HG03378 (cell line): ENCODE measurements at regions not wholly inside any gene's neighbourhood (a gene's known extent, or its start where the extent isn't known, plus 50 kb on each side); places are given as distances from the start of the nearest gene placed in this dataset.

Experiments
- ATAC-seq: cut with Tn5 transposase; IDR thresholded peaks from one replicate; pipeline ENCODE4 v1.9.1; 2021; ENCODE audit warnings: mild to moderate bottlenecking, moderate library complexity; ENCODE audit not compliant: unreplicated experiment

DNA sequence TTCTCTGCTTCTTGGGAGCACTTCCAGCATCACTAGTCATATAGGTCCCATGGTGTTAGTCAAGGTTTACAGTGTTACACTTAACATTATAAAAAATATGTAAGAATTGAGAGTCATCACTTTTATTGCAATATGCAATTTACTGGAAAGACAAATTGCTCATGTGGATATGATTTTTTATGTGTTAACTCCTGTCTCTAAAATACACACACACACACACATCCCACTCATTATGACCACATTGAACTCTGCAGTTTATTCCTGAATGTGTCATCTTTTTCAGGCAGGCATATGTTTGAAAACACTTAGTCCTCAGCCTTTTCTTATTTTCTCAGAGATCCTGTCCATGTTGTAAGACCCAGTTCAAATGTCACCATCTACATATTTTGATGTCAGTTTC, 148.5 kb upstream of the MRPS30 start:
- no peak for ATAC-seq

DNA sequence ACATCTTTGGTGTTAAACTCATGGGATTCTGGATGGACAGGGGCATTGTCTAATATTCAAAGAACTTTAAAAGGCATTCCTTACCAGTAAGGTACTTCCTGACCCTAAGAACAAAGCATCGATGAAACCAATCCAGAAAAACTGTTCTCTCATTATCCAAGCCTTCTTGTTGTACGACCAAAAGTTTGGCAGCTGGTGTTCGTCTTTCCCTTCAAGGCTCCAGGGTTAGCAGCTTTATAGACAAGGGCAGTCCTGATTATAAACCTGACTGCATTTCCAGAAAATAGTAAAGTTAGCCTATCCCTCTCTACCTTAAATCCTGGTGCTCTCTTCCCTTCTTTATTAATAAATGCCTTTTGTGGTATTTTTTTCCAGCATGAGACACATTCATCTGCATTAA, 149.4 kb upstream of the MRPS30 start:
- ATAC-seq, result no peak

DNA sequence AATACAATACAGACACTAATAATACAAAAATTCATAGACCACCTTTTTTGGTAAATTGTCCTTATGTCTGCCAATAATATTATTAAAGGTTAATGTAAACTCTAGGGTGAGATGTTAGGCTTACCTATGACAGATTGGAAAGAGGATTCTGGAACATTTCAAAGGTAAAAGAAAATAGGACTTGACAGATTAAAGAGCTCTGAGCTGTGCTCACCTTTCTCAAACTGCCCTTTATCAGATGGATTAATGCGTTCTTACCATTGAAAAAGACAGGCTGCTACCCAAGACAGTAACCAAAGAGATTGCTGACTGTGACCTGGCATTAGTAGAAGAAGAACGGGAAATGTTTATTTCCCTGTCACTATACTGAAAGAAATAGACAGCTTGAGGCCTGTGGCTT, 156.1 kb upstream of the MRPS30 start:
- ATAC-seq, result no peak

DNA sequence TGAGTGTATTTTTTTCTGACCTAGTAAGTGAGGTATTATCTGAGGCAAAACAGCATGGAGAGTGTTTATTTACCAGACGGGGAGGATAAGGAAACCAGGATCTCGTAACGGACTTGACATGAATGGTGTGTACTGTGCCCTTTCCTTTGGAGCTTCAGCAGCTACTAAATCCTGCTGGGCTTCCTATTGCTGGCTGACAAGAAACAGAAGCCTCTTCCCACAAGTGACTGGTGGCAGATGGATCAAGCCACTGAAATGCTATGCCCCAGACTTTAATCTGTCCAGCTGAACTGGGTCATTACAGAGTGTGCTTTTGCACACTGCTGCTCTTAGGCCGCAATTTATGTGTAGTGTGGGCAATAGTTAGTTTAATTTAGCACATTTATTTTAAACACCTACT, 162.7 kb upstream of the MRPS30 start:
- ATAC-seq, result no peak

DNA sequence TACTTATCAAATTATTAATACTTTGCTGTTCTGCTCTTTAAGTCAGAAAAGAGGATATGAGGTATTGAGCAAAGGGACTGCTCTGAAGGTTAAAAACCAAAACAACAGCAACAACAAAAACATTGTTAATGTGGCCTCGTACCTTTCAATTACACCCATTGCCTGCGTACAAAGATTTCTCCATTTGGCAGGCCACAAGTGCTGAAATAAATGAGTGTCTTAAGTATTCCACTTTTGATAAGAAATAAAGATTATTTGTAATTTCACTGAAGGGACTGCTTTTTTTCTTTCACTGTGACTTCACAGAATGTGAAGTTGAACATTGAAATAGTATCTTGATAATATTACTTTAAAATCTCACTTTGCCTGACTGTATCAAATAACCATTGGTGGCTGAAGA, 163.2 kb upstream of the MRPS30 start:
- ATAC-seq, result no peak

DNA sequence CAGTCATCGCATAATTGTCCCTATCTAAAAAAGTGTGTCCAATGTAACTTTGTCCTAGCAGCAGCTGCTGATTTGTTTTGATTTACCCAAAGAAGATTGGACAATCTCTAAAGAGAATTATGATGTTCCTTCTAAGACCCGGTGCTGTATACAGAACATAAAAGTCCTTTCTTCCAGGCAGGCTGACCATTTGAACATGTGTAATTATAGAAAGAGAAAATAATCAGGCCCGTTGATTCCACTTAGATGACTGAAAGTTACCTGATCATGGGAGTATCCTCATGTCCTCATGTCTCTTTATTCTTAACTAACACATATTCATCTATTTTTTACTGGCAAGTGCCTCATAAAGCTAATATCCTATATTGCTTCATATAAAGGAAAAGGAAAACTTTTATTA, 164.1 kb upstream of the MRPS30 start:
- no peak for ATAC-seq

DNA sequence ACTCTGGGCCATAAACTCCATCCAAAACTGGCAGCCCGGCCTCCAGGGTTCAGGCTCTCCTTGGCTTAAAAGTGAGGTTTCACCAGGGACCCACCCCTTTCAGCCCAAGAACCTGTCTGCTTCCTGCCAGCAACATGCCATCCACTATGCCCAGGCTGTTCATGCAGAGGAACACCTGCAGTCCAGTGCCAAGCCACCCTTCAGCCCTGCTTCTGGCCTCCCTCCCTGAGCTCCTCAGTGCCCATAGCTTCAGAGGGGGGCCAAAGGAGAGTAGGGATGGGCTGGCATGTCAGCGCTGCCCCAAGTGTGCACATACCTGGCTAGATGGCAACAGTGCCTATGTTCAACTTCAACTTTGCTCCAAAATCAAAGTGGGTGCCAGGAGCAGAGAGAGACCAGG, 166.9 kb upstream of the MRPS30 start:
- ATAC-seq, result no peak

DNA sequence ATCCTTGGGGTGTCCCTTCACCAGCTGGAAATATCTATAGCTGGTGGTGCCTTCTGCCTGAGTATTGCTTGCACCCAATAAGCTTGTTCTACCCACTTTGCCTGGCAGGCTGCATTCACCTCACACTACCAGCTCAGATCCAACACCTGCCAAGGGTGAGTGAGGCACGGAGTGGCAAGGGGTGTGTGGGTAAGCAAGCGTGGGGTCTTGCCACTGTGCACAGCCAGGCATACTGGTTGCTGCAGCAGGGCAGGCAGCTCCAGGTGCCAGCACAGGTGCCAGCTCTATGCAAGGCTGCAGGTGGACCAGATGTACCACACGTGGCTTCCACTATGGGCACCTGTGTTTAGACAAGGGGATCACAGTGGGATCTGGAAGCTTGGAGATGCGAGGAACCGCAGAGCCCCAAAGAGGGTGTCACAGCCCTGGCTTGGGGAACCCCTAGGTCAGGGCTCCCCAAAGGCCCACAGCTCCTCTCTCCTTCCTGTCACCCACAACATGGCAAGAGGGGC, 167.7 kb upstream of the MRPS30 start:
- ATAC-seq, result no peak

DNA sequence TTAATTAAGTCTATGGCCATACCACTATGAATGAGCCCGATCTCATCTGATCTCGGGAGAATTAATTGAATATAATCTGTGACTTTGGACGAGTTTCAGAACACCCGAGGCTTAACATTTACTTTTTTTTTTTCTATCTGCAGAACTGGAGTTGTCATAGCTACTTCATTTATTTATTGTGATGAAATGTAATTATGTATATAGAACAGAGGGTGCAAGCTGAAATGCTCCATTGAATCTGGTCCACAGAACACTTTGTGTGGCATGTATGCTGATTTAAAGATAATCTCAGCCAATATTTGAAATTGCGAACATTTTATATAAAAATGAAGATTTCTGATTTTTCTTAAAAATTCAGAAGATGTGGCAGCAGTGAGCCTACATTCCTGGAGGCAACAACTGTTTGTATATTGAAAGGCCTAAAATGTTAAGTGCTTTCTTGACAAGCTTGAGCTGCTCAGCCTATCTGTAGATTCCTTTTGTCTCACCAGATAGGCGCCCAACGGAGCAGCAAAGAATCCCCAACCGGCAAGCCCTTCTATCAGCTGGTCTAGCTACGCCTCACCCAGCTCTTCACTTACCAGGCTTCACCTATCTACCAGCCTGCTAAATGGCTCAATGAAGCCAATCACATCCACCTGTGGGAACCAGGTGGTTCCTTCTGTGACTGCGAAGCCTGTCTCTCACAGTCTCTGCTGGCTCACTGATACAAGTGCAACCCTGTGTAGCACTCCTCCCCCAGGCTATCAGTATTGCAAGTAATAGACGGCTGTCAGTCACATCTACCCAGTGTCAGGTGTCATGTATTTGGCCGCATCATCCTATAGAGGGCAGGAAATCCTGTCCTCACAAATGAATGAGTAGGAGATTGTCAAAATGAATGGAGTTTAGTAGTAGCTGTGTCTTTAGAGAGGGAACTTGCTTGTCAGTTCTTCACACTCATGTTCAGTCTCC, 170.6 kb upstream of the MRPS30 start:
- no peak for ATAC-seq

DNA sequence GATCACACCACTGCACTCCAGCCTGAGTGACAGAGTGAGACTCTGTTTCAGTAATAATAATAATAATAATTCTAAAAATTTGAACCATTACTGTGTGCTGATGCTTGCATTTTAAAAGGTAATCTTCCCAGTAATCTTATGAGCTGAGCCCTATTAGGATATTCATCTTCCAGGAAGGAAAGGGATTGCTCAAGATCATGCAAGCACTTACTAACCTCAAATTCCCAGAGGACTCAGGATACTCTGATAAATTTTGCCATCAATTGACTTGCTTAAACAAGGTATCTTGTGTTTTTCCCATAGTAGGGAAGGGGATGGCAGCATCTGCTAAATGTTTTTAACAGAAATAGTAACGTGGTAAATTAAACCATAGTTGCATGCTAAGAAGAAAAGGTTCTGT, 176.4 kb upstream of the MRPS30 start:
- ATAC-seq, result no peak

DNA sequence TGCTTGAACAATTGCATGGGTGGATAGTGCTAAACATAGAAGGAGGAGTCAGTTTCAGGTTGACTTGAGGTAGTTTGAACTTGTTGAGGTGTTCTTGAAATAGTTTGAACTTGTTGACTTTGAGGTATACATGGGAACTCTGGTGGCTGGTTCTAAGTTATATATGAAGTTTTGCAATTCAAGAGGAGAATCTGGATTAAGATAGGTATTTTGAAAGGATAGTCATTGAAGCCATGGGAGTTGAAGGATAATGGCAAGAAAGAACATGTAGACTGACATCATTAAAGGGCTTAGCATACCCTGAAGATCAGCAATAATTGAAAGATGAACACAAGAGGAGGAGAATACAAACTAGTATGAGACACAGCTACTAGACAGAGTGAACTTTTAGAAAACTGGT, 181.9 kb upstream of the MRPS30 start:
- ATAC-seq, result no peak

DNA sequence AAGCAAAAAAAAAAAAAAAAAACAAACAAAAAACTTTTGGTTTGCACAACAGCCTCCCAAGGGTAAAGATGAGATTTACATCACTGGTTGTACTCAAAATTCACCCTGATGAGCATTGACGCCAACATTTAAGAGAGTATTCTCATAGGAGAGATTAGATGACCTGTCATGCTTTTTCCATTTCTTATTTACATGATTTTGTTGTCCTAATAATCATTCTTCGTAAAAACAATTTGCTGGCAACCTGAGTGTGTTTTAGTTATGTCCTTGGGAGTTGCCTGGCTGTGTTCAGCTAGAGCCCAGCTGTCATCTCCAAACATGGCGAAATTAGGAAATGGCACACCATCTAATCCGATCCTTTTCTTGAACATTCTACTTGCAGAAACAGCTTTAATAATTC, 186.4 kb upstream of the MRPS30 start:
- no peak for ATAC-seq

DNA sequence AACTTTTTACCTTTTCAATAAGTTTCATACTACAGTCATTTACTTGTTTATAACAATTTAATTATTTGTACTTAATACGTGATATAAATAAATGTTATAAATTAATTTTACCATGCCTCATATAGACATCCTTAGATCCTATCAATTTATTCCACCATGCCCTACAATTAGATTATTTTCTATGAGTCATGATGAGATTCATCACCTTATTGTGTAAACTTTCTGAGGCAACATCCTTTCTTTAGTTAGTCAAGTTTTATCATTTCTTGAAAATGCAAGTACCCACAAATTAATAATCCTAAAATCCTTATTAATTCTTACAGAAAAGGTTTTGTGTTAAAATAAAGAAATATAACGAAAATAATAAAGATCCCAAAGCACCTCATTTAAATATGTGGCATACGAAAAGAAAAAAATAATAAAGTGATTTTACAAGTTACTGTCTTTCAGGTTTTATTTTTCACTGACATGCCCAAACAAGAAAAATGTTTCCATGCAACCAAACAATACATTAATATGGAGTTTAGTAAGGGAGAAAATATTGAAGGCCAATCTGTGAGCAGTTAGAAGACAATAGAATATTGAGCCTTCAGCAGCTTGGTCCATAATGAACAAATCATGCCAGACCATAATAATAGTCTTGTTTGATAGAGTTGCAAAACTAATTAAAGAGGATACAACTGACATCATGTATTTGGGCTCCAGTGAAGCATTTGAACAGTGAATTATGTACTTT, 188.7 kb upstream of the MRPS30 start:
- ATAC-seq, result no peak

DNA sequence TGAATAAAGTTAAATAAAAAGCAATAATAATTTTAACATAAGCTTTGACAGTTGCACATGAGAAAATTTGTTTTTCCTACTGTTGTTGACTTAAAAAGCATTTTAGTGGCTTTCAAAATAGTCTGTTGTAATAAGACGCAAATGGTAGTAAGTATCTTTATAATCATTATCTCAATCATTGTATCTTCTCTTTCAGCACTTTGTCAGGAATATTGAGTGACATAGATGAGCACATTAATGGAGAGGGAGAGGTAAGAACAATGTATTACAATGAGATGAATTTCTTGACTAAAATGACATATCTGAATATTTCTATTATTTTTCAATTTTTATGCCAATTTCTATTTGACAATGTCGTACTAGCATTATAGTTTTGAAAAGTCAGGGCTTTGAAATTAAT, 193.9 kb upstream of the MRPS30 start:
- no peak for ATAC-seq

DNA sequence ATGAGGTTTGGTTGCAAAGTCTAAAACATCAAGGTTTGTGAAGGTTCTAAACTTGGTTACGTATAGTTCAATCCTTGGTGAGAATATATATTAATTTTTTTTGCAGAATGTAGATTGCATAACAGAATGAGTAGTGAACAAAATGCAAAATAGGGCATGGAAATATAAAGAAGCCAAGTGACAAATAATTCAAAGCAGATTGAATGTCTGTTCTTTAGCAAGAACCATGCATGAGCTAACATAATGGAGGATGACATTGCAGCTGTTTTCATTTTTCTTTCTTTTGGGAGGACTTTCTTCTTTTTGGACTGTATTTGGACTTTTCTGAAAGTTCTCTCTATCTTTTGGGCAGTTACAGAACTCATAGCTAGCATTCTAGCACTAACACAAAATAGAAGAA, 194.8 kb upstream of the MRPS30 start:
- no peak for ATAC-seq

DNA sequence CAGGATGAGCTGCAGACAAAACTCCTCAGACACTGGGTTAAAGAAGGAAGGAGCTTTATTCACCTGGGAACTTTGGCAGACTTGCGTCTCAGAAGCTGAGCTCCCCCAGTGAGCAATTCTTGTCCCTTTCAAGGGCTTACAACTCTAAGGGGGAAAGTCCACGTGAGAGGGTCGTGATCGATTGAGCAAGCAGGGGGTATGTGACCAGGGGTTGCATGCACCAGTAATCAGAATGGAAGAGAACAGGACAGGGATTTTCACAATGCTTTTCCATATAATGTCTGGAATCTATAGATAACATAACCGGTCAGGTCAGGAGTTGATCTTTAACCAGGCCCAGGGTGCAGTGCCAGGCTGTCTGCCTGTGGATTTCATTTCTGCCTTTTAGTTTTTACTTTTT, 202.8 kb upstream of the MRPS30 start:
- no peak for ATAC-seq

DNA sequence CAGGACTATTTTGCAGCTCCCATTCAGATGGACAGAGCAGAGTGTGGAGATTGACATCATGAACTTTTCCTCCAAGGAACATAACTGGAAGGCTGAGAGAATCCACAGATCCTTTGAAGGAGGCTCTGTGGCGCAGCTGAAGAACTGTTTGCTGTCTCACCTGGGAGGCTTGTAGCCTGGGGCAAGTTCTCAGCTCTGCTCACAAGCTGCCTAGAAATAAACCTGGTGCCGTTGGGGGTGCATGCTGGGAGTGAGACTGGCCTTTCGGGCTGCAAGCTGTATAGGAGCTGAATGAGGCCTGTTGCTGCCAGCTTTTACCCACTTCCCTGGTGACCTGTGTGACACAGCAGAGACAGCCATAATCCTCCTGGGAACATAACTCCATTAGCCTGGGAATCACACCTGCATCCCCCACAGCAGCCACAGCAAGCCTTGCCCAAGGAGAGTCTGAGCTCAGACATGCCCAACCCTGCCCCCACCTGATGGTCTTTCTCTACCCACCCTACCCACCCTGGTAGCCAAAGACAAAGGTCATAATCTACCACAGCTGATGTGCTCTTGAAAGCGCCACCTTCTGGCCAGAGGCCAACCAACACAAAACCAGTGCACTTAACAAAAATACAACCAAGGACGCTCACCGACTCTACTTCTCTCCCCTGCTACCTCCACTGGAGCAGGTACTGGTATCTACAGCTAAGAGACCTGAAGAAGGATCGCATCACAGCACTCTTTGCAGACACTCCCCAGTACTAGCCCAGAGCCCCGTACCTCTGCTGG, 205.1 kb upstream of the MRPS30 start:
- ATAC-seq, result no peak

DNA sequence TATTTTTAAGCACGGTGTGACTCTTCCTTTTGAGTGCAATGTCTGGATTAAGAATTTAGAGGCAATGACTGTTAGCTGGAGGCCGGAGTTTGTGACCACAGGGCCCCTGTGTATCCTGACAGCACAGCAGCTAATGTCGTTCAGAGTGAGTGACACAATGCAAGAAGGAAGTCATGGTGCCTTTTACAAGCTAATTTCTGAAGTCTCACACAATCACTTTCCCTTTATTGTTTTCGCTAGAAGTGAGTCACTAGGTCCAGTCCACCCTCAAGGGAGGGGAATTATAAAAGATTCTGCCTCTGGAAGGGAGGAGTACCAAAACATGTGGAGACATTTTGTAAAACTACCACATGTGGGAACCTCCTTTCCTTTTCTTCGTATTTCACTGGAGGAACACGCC, 185.5 kb upstream of the FGF10 start:
- ATAC-seq, result no peak

DNA sequence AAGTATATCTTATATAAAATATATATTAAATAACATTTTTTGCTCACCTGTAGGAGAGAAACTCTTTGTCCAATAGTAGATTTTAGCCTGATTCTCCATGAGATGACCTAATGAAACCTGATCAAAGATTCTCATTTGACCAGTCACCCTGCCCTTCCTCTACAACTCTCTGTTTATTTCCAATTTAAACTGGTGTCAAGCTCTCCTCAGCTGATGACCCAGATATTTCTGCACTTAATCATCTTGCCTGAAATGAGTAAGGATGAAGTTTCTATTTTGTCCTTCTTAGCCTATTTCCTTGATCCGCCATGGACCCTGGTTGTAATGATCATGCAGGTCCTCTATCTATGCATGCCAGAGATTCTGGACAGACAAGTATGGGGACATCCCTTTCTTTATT, 179.3 kb upstream of the FGF10 start:
- ATAC-seq, result no peak

DNA sequence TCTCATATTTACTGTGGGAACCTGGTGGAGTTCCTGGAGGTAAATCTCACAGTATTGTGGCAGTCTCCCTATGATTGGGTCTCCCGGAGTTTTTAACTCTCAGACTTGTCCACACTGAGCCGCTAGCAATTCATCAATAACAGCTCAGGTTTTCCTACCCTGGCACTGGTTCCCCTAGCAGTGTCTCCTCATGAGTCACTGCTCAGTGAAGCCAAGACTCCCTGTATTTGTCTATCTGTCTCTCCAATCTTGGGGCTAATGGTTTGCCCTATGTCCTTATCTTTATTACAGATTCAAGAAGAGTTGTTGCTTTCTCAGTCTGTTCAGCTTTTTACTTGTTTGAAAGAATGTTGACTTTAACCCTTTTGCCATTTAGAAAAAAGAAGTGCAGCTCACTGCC, 176.7 kb upstream of the FGF10 start:
- no peak for ATAC-seq

DNA sequence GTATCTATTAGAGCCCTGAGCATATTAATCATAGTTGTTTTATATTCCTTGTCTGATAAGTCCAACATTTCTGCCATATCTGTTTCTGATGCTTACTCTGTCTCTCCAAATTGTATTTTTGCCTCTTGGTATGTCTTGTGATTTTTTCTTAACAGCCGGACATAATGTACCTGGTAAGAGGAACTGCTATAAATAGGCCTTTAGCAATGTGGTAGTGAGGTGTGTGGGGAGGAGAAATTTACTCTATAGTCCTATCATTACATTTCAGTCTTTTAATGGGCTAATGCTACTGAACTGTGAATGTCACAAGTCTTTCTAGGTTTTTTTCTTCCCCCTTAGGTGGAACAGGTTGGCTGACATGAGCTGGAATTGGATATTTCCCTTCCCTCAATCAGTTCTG, 176.1 kb upstream of the FGF10 start:
- no peak for ATAC-seq
